ENCODE measurements at regions not wholly inside any gene's neighbourhood (a gene's known extent, or its start where the extent isn't known, plus 50 kb on each side); places are given as distances from the start of the nearest gene placed in this dataset.

DNA sequence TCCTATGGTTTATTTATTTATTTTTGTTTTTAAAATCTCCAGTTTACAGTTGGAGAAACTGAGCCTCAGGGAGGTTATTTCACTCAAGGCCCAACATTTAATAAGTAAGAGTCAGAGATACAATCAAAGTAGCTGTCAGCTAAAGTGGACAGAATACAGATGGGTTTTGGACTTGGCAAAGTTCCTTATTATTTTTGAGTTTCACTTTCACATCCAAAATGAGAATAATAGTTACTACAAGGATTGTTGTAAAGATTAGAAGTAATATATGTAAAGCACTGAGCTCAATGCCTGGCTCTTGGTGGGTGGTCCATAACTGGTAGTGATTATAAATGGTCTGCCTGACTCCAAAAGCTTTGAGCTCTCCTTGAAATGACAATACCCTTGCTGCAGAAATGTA is 87.5 kb upstream of the SESN3 start:
- no peak for DNase-seq (ENCODE audit: low read depth in 2 of 2)

DNA sequence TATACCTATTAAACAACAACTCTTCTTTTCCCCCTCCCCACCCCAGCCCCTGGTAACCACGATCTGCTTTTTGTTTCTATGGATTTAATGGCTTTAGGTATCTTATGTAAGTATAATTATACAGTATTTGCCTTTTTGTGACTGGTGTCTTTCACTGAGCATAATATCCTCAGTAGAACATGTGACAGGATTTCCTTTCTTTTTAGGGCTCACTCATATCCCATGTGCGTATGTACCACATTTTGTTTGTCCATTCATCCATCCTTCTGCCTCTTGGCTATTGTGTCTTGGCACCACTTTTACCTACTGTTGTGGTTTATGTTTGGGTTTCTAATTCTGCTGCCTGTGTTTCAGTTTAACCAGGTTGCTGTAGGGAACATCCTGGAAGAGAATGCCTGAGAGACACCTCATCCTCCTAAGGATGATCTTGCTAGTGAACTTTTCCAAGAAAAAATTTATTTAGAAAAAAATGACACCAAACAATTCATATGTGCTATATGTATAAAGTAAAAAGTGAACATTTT is 77.6 kb upstream of the SESN3 start:
- no peak for DNase-seq (ENCODE audit: low read depth in 2 of 2)

DNA sequence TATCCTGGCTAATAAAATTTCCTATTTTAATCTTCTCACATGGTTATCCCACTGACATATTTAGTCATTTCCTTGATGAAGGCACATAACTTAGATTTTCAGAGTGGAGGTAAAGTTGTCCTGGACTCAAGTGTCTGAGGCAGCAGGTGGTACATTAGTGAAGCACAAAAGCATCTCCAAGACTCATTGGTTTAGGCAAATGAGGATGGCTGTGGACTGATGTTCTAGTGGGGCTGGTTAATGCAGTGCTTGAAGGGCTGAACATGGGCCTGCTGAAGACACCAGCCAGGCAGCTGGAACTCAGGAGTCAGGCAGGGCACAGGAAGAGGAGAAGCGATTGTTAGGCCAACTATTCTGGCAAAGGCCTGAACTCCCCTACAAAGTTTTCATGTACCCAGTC is 76.3 kb upstream of the SESN3 start:
- no peak for DNase-seq (ENCODE audit: low read depth in 2 of 2)

DNA sequence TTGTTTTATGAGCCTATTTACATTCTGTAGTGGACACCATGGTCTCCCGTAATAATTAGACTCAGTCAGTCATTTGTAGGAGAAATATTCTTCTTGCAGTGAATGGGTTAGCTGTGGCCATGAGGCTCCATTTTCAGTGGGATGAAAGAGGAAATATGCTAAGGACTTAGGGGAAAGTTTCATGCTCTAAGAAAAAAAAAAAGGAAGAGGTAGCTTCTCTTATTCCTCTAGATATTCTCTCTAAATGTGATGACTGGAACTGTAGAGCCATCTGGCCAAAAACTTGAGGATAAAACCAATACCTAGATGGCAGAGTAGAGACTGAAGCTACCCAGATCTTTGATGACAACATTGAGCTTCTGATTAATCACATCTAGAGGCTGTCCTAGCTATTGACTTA is 75.8 kb upstream of the SESN3 start:
- no peak for DNase-seq (ENCODE audit: low read depth in 2 of 2)

DNA sequence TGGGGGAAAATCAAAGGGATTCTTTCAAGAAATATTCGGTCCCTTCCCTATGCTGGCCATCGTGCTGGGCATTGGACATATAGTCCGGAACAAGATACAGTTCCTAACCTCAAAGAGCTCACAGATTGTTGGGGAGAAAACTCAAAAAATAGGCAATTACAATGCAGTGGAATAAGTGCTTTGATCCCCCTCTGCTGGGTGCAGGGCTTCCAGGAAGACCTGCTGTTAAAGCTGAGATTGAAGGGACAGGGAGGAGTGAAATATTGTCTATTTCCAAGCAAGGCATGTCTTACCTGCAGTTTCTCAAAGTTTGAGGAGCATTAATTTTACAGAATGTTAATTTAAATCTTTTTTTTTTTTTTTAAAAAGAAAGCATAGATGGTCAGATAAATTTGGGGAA is 75.1 kb upstream of the SESN3 start:
- DNase-seq (ENCODE audit: low read depth in 2 of 2) = no peak

DNA sequence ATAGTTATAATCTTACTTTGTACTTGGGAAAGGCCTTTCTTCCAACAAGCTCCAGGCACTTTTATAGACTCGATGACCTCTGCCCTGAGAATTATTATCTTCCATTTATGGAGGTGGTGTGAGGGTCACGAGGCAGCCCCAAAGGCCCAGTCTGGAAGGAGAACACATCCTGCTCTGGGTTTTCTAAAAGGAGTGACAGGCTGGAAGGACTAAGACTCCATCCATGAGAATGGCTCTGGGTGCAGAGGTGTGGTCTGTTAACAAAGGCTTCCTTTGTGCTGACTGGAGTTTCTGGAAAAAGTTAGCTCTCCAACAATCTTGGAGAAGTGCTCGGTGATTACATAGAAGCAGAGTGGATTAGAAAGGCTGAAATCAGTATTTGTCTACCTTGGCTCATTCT is 74.7 kb upstream of the SESN3 start:
- DNase-seq (ENCODE audit: low read depth in 2 of 2) = no peak

DNA sequence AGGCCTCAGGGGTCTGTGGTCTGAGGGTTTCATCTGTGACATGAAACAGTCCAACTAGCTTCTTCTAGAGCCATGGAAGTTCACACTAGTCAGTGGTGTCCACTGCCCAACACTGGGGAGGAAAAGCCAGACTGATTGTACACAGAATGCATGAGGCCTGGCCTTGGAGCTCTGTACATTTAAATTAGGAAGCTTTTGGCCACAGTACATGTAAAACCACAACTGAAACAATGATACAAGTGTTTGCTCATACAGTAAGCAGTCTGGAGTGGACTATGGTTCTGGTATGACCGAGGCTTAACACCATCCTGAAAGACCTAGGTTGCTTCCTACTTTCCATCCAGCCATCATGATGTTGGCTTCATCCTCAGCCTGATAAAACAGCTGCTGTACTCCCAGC is 73.8 kb upstream of the SESN3 start:
- no peak for DNase-seq (ENCODE audit: low read depth in 2 of 2)

DNA sequence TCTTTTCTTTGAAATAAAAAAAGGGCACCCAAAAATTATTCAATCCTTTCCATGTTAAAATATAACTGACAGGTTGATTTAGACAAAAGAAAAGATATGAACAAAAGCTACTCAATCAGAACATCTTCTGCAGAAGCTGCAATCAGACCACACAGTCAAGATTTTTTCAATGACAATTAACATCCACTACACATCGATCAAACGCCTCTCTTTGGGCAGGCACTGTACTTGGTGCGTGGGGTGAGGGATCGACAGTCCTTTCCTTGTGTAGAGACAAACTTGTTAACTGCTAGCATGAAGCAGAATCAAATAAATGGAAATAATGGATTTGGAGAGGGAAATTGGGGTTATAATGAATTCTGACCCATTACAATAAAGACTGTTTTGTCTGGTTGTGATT is 71.2 kb upstream of the SESN3 start:
- DNase-seq (ENCODE audit: low read depth in 2 of 2) = no peak

DNA sequence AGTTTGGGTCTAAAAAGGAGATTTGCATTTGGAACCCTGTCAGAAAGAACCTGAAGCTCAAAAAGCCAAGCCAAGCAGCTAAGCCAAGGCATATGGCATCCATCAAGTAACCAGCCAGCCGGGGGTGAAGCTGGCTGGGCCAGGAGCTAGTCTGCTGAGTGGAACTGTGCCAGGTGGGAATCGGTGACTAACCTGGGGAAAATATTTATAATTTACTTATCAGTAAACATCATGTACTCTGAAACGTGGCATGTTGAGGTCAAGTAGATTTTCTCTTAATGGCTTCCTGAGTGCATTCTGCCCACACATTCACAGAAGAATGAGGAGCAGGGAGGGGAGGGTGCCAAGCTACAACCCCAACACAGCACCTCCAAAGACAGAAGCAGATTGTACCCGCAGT is 70.5 kb upstream of the SESN3 start:
- DNase-seq (ENCODE audit: low read depth in 2 of 2) = no peak

DNA sequence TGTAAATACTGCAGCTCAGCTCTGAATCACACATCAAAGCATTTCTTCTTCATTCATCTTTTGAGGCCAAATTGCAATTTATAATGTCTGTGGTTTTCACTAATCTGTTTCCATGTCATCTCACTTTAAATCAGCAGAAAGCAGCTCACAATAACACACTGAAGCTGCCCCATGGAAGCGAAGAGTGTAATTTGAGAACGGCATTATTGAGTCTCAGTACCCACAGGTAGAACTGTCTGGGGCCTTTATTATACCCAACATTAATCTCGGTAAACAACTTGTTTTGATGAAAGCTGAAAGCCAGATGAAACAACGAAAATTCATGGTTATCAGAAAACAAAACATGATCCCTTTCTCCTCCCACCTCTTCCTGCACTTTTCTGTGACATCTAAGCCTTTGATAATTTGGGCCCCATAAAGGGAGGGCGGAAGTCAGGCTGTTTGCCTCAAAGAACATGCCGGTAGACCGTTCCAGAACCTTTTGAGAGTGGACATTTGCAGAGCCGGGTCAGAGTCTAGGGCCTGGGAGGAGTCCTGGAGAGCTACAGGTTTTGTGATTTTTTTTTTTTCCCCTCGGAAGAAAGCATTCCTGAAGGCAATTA is 68.2 kb upstream of the SESN3 start:
- no peak for DNase-seq (ENCODE audit: low read depth in 2 of 2)

DNA sequence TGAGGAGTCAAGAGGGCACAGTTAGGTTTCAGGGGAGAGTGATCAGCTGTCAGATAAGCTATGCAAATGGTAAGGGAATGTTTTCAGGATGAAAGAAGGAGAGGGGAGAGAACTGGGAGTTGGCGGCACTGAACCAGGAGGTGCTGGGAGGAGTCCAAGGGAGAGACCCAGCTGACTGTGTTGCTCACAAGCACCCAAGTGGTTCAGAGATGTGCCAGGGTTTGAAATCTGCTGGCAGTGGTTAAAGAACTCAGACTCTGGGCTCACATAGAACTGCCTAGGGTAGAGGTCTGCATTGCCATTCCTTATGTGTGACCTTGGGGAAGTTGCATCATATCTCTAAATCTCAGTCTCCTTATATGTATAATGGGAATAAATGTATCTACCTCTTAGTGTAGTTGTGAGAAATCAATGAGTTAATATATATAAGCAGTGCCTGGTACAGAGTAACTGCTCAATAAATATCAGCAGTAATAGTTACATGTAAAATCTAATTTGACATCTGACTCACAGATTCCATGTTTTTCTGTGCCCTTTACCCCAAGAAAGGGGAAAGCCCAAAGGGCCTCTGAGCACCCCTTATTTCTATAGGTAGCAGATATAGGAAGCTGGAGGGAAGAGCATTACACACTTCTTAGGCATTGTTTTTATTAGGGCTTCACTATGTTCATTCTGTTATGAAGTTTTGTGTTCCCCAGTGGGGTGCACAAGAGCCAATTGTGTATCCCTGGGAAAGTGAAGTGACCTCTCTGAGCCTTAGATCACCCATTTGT is 66.9 kb upstream of the SESN3 start:
- no peak for DNase-seq (ENCODE audit: low read depth in 2 of 2)

DNA sequence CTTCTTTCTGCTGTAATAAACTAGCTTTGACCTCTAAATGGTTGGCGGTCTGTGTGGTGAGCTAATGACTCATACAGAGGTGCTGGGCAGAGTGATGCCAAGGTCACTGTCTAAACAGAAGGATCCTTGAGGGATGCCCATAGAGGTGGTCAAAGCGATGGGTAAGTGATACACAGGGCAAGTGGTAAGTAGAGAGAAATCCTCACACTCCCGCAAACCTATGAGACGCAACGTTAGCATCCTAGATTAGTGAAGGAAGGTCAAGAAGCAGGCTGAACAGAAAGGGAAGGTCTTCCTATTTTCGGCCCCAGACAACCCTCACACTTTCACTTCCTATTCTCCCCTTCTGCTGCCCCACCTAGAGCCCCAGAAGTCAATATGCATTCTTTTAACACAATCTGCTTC is 65.6 kb upstream of the SESN3 start:
- no peak for DNase-seq (ENCODE audit: low read depth in 2 of 2)

DNA sequence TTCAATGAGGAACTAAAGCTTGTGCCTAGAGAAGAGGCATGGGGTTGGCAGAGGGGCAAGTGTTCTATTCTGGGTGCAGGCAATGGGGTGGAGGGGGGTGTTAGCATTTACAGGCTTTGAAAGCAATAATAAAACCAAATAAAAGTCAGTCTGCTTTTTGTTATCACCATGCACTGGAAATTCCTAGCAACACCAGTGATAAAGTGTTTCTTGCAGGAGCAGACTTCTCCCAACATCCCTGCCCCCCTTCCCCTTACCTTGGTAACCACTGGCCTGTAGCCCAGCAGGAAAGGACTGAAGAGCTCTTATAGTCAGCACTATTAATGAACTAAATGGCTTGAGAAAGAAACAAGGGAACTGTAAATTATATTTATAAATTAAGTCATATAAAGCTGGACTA is 65.2 kb upstream of the SESN3 start:
- DNase-seq (ENCODE audit: low read depth in 2 of 2) = no peak

DNA sequence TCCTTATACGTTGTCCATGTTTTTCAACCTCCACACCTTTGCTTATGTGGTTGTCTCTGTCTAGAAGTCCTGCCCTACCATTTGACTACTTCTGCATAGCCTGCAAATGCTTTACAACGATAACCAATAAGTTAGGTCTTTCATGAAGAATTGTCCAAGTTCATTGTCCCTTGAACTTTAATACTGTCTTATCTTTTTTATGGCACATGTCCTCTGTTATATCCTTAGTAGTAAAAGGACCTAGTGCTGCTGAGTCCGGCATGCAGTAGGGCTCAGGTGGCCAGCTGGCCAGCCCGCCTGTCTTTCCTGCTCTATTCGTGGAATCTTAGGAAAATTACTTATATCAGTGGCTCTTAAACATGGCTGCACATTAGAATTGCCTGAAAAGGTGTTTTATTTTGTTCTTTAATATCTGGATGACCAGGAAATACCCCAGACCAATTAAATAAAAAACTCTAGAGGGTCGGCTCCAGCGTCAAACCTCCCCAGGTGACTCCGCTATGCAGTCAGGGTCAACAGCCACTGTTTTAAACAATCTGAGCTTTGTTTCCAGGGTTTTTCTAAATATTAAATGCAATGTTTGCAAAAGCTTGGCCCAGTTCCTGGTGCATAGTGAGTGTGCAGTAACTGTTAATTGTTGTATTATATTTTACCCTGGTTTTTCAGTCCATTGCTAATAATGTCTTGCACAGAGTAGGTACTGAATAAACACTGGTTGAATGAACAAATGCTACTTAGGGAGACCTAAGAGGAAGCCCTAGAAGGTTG is 64.6 kb upstream of the SESN3 start:
- no peak for DNase-seq (ENCODE audit: low read depth in 2 of 2)

DNA sequence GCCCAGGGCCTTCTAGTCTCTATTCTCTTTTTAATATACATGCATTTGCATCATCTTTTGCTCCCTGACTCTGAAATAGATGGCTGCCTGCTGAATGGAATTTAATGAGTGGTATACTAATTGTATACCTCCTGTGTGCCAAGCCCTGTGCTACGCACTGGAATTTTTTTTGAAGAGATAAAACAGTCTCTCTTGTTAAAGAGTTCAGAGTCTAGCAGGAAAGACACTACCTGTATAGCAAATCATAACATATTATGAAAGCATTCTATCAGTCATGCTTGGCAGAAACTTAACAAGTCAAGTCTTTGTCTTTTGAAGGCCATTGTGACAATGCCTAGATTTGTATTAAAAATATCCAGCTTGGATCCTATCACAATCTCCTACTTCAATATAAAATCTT is 63.7 kb upstream of the SESN3 start:
- DNase-seq (ENCODE audit: low read depth in 2 of 2) = no peak

DNA sequence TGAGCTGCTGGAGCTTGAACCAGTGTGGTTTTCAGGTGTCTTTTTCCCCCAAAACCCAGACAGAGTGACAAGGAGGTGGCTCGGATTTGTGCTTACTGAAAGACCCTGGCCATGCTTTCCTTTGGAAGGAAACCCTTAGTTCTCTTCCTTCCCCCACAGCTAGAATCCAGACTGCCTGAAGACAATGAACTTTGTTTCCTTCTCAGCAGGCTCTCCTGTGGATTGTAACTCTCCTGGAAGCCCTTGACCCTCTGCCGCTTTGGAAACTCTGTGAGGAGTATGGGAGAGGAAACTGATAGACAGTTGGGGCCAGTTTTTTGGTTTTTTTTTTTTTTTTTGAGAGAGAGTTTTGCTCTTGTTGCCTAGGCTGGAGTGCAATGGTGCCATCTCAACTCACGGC is 62.1 kb upstream of the SESN3 start:
- DNase-seq (ENCODE audit: low read depth in 2 of 2) = no peak

DNA sequence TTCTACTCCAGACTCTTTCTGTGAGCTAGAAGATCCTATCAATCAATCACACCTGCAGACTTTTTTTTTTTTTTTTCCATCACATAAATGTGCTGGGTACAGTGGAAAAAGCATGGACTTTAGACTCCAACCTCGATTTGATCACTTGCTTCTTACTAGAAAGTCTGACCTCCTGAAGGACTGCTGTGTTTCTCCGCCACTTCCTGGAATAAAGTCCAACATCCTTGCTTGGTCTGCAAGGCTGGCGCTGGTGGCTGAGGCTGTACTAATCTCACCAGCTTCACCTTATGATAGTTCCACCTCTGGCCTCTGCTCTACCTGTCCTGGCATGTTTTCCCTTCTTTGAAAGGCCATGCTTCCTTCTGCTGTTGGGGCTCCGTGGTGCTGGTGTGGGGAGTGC is 60.9 kb upstream of the SESN3 start:
- no peak for DNase-seq (ENCODE audit: low read depth in 2 of 2)

DNA sequence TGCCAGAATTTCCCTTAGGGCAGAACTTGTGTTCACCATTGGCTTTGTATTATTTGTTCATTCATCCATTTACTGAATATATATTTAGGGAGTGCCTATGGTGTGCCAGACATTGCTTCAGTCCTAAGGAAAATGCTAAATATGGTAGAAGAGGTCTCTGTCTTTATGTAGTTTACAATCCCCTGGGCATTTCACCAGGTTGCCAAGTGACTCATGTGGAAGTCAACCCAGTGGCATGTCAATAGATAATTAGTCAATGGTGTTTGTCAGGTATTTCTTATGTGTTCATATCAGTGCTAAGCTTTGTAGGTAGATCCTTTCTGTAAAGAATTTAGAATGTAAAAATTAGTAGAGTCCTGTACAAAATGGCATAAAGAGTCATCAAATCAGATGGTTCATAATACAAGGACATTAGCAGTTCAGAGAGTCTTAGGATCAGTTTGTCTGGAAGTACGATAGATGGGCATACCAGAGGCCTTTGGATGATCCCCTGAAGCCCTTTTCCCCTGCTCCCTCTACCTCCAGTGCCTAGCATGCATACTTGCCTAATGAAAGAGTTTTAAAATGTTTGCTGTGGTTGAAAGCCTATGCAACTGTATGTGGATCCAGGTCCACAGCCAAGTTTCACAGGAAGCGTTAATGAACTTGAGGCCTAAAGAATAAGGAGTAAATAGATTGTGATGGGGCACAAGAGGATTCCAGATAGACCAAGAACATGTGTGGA is 58.5 kb upstream of the SESN3 start:
- no peak for DNase-seq (ENCODE audit: low read depth in 2 of 2)

DNA sequence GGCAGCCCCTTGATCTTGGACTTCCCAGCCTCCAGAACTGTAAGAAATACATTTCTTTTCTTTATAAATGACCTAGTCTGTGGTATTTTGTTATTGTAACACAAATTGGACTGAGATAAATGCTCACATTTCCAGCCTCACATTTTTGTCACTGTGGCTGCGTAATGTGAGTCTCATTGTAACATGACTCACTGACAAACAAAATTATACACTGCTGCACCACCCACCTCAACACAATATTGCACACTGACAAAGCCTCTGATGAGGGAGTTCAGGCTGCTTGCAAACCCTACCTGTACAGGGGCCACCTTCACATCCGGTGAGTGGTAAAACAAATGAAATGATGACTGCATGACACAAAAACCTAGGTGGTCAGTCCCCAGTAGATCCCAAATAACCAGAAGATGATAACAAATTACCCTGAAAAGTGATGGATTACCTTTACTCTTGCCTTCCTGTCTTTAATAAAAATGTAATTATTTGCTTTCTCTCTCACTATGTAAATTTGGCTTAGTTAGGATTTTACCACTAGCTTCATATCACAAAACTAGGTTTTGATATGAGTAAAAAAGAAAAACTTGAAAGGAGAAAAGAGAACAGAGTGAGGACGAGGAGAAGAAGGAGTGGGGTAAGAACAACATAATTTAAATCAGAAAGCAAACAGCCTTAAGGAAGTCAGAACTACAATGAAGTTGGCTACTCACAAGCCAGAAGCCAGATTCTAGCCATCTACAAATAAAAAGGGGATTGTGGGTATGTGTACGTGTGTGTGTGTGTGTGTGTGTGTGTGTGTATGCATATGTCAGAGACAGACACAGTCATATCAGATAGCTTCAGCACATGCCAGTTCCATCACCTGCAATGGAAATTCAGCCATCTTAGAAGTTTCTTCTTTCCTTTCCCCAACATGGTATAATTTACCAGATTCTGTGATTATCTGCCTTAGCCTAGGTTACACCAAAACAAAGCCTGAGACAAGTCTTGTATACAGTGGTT is 53.4 kb upstream of the SESN3 start:
- no peak for DNase-seq (ENCODE audit: low read depth in 2 of 2)

DNA sequence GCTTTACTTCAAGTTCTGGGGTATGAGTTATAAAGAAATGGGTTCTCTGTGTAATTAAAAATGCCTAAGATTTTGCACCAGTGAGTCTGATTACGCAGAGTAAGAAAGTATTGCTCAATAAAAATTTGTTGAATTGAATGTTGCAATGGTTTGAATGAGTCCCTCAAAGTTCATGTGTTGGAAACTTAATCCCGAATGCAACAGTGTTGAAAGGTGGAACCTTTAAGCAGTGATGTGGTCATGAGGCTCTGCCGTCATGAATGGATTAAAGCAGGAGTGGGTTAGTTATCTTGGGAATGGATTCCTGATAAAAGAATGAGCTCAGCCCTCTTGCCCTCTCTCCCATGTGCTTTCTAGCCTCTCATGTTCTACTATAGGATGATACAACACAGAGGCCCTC is 52.6 kb upstream of the SESN3 start:
- no peak for DNase-seq (ENCODE audit: low read depth in 2 of 2)

DNA sequence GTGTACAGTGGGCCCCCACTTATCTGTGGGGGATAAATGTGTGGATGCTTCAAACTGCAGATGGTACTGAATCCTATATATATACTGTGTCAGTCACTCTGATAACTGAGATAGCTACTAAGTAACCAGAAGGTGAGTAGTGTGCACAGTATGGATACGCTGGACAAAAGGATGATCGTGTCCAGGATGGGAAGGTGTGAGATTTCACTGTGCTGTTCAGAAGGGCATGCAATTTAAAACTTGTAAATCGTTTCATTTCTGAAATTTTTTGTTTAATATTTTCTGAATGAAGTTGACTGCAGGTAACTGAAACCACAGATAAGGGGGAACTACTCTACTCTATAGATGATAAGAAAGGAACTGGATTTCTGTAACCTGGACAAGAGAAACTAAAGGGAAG is 52.1 kb upstream of the SESN3 start:
- DNase-seq (ENCODE audit: low read depth in 2 of 2) = no peak
